ENCODE measurements at regions not wholly inside any gene's neighbourhood (a gene's known extent, or its start where the extent isn't known, plus 50 kb on each side); places are given as distances from the start of the nearest gene placed in this dataset.

DNA sequence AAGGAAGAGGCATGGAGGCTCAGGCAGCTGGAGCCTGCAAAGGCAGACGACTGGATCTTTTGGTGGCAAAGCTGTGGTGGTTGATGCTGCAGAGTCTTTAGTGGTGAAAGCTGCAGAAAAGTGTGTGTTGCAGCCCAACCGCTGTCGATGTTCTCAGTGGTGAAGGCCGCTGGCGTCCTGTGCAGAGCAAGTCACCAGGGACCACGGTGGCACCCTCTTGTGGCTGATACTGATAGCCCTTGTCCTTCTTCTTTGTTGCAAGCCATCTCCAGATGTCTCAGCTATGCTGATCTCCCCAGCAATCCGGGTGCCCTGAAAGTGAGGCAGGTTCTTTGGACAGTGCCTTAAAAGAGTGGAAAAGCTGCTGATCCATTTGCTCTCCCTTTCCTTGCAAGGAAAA is 610.9 kb upstream of the PCDH9 start:
- TF ChIP-seq, protein P1, sequence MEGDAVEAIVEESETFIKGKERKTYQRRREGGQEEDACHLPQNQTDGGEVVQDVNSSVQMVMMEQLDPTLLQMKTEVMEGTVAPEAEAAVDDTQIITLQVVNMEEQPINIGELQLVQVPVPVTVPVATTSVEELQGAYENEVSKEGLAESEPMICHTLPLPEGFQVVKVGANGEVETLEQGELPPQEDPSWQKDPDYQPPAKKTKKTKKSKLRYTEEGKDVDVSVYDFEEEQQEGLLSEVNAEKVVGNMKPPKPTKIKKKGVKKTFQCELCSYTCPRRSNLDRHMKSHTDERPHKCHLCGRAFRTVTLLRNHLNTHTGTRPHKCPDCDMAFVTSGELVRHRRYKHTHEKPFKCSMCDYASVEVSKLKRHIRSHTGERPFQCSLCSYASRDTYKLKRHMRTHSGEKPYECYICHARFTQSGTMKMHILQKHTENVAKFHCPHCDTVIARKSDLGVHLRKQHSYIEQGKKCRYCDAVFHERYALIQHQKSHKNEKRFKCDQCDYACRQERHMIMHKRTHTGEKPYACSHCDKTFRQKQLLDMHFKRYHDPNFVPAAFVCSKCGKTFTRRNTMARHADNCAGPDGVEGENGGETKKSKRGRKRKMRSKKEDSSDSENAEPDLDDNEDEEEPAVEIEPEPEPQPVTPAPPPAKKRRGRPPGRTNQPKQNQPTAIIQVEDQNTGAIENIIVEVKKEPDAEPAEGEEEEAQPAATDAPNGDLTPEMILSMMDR (optimal IDR thresholded peaks at IDR 0.05 in 1 of 3, IDR thresholded peaks at IDR 0.05 in 1 of 3, conservative IDR thresholded peaks at IDR 0.05 in 1 of 3; ENCODE audit: extremely low read depth in 1 of 3, insufficient read depth in 2 of 3, low read length in 3 of 3) = no peak
- TF ChIP-seq EZH2 (IDR thresholded peaks at IDR 0.05; ENCODE audit: low read length) = no peak
- no peak overlapping the region for H3K27ac ChIP-seq (ENCODE audit: control insufficient read depth, insufficient read depth, low read length)
- H3K36me3 ChIP-seq (ENCODE audit: control insufficient read depth in 2 of 2, extremely low read depth in 1 of 2, insufficient read depth in 2 of 2, low read length in 2 of 2) = no peaks in the 10 kb centered on the region
- no peak overlapping the region for H3K4me2 ChIP-seq (ENCODE audit: control insufficient read depth, extremely low read depth, insufficient read depth, low read depth, low read length)
- peaks cover 4% of the 10 kb centered on the region for H3K9me3 ChIP-seq (ENCODE audit: control insufficient read depth, low read depth, low read length)
- no peak overlapping the region for H2AFZ ChIP-seq (ENCODE audit: control insufficient read depth, low read length)
- no peaks in the 10 kb centered on the region for H3K9me1 ChIP-seq (ENCODE audit: control insufficient read depth, extremely low read depth, insufficient read depth, low read length)
- FAIRE-seq (no peak), DNase-seq (ENCODE audit: low read depth, low spot score) (no peak)
- H3K4me3 ChIP-seq (ENCODE audit: control insufficient read depth in 2 of 3, extremely low read depth in 1 of 3, insufficient read depth in 2 of 3, low read depth in 1 of 3, low read length in 3 of 3) = no peak overlapping the region
- dilution Hi-C loops (cut with MboI; ENCODE audit: extremely low pct_ligation_motif_present, low sequenced_read_pairs) = no loop called here
- no peaks in the 10 kb centered on the region for H4K20me1 ChIP-seq (ENCODE audit: control insufficient read depth, extremely low read depth, insufficient read depth, low read length)
- H3K27me3 ChIP-seq (ENCODE audit: control insufficient read depth, extremely low read depth, insufficient read depth, low read length) = no peaks in the 10 kb centered on the region
- no peaks in the 10 kb centered on the region for H3K4me1 ChIP-seq (ENCODE audit: control insufficient read depth, extremely low read depth, insufficient read depth, low read length)
- no peaks in the 10 kb centered on the region for H3K79me2 ChIP-seq (ENCODE audit: control insufficient read depth, insufficient read depth, low read length)
- H3K9ac ChIP-seq (ENCODE audit: control insufficient read depth, extremely low read depth, insufficient read depth, low read length) = no peak overlapping the region

DNA sequence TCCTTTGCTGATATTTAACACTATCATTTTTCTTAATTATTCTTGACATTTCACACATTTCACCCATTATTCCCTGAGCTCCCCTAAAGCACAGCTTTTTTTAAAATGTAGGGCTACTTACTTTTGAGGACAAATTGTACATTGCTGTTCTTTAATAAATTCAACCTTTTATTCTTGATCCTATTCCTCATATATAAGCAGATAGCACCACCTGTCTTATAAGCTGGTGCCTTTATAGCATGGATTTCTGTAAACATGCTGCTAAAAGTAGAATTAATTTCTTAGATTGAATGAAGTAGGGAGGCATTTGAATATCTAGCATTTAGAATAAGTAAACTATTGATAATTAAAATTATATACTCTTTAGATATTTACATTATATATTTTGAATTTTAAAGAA is 603.4 kb upstream of the PCDH9 start:
- H3K36me3 ChIP-seq (ENCODE audit: control insufficient read depth in 2 of 2, extremely low read depth in 1 of 2, insufficient read depth in 2 of 2, low read length in 2 of 2) = no peaks in the 10 kb centered on the region

More for the DNA sequence above, 603.4 kb upstream of the PCDH9 start:
- Histone ChIP-seq H3K79me2 (ENCODE audit: control insufficient read depth, insufficient read depth, low read length) (no peaks in the 10 kb centered on the region), H2AFZ (ENCODE audit: control insufficient read depth, low read length) (no peak overlapping the region), H3K4me3 (ENCODE audit: control insufficient read depth in 2 of 3, extremely low read depth in 1 of 3, insufficient read depth in 2 of 3, low read depth in 1 of 3, low read length in 3 of 3) (no peak overlapping the region), H3K27me3 (ENCODE audit: control insufficient read depth, extremely low read depth, insufficient read depth, low read length) (no peaks in the 10 kb centered on the region), H3K9ac (ENCODE audit: control insufficient read depth, extremely low read depth, insufficient read depth, low read length) (no peak overlapping the region), H4K20me1 (ENCODE audit: control insufficient read depth, extremely low read depth, insufficient read depth, low read length) (no peaks in the 10 kb centered on the region), H3K27ac (ENCODE audit: control insufficient read depth, insufficient read depth, low read length) (no peak overlapping the region), H3K9me3 (ENCODE audit: control insufficient read depth, low read depth, low read length) (peaks cover 1% of the 10 kb centered on the region), H3K4me2 (ENCODE audit: control insufficient read depth, extremely low read depth, insufficient read depth, low read depth, low read length) (no peak overlapping the region), H3K4me1 (ENCODE audit: control insufficient read depth, extremely low read depth, insufficient read depth, low read length) (no peaks in the 10 kb centered on the region), H3K9me1 (ENCODE audit: control insufficient read depth, extremely low read depth, insufficient read depth, low read length) (no peaks in the 10 kb centered on the region)
- dilution Hi-C loops (cut with MboI; ENCODE audit: extremely low pct_ligation_motif_present, low sequenced_read_pairs) = no loop called here
- FAIRE-seq (no peak), DNase-seq (ENCODE audit: low read depth, low spot score) (no peak)
- TF ChIP-seq, protein P1 (optimal IDR thresholded peaks at IDR 0.05 in 1 of 3, IDR thresholded peaks at IDR 0.05 in 1 of 3, conservative IDR thresholded peaks at IDR 0.05 in 1 of 3; ENCODE audit: extremely low read depth in 1 of 3, insufficient read depth in 2 of 3, low read length in 3 of 3) = no peak
- TF ChIP-seq EZH2 (IDR thresholded peaks at IDR 0.05; ENCODE audit: low read length) = no peak

All from keratinocyte (primary cell).